ENCODE measurements at regions not wholly inside any gene's neighbourhood (a gene's known extent, or its start where the extent isn't known, plus 50 kb on each side); places are given as distances from the start of the nearest gene placed in this dataset.

DNA sequence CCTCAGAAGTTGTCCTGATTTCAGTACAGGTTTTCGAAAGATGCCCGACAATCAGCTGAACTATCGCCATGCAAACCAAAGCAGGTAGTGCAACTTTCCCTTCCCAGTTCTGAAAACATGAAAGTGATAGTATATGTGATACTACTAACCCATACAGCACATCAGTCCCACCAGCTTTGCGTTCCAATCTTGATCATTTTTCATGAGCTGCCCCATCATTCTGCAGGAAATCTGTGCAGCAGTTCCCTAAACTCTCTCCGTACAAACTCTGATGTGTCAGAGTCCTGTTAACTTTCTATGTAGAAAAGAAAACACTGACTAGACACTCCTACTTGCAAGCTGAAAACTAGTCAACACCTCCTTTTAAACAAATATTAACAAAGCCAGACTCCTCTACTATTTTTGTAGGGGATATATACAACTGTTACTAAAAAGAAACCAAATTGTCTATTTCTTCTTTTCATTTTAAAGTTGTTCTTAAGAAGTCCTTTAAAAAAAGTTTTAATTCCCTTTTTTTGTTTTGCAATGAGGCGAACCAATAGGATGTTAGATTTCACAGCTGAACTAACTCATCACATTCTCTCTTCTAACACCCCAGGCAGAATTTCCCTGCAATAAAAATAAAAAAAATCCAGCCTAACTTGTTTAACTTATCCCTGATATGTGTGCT lies 99.6 kb upstream of the DST start:
- Mint-ChIP-seq H3K4me1 (ENCODE audit: low read depth) (no peaks in the 10 kb centered on the region), H3K36me3 (ENCODE audit: low read depth) (no peaks in the 10 kb centered on the region), H3K9me3 (no peaks in the 10 kb centered on the region), H3K27ac (no peak overlapping the region), H3K4me3 (no peak overlapping the region), H3K27me3 (peaks cover 4% of the 10 kb centered on the region)
- no peak overlapping the region for H3K4me3 ChIP-seq (ENCODE audit: low read length)
- DNase-seq (no peak), ATAC-seq (ENCODE audit: poor library complexity) (no peak)
- POLR2A ChIA-PET = no interaction called here
- CTCF ChIA-PET = no interaction called here
- H3K27me3 ChIP-seq (ENCODE audit: control insufficient read depth in 1 of 2, insufficient read depth in 2 of 2, low read length in 2 of 2) = no peaks in the 10 kb centered on the region
- intact Hi-C loops (cut with DNase I, micrococcal nuclease) = no loop called here
- H3K27ac ChIP-seq (ENCODE audit: low read depth in 1 of 2, low read length in 2 of 2) = no peak overlapping the region
- H3K36me3 ChIP-seq (ENCODE audit: insufficient read depth, low read length) = no peaks in the 10 kb centered on the region
- H3K4me1 ChIP-seq (ENCODE audit: insufficient read depth, low read length) = no peaks in the 10 kb centered on the region
- H3K9me3 ChIP-seq (ENCODE audit: control insufficient read depth in 1 of 2, insufficient read depth in 1 of 2, low read length in 2 of 2) = peaks cover 0 to 3% of the 10 kb centered on the region in 2 experiments
- TF ChIP-seq, protein P1, sequence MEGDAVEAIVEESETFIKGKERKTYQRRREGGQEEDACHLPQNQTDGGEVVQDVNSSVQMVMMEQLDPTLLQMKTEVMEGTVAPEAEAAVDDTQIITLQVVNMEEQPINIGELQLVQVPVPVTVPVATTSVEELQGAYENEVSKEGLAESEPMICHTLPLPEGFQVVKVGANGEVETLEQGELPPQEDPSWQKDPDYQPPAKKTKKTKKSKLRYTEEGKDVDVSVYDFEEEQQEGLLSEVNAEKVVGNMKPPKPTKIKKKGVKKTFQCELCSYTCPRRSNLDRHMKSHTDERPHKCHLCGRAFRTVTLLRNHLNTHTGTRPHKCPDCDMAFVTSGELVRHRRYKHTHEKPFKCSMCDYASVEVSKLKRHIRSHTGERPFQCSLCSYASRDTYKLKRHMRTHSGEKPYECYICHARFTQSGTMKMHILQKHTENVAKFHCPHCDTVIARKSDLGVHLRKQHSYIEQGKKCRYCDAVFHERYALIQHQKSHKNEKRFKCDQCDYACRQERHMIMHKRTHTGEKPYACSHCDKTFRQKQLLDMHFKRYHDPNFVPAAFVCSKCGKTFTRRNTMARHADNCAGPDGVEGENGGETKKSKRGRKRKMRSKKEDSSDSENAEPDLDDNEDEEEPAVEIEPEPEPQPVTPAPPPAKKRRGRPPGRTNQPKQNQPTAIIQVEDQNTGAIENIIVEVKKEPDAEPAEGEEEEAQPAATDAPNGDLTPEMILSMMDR (IDR thresholded peaks at IDR 0.05) = no peak

DNA sequence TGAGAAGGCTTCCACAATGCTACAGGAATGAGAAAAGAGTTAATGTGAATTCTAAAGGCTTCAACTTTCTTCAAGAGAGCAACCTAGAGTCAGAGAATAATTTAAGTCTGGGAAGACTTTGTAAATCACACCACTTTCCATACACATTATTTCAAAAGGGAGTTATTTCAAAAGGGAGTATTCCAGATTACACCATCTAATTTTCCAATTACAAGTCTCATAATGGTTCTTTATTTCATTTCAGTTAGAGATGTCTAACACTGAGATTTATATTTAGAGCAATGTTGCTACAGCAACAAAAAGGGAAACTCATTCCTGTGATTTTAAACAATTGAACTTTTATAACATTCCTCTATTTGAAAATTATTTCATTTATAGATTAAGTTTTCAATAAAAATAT lies 98.8 kb upstream of the DST start:
- H3K36me3 ChIP-seq (ENCODE audit: insufficient read depth, low read length) = no peaks in the 10 kb centered on the region
- DNase-seq (no peak), ATAC-seq (ENCODE audit: poor library complexity) (no peak)
- no peaks in the 10 kb centered on the region for H3K4me1 ChIP-seq (ENCODE audit: insufficient read depth, low read length)
- Mint-ChIP-seq H3K27ac (no peak overlapping the region), H3K9me3 (no peaks in the 10 kb centered on the region), H3K36me3 (ENCODE audit: low read depth) (no peaks in the 10 kb centered on the region), H3K27me3 (peaks cover 4% of the 10 kb centered on the region), H3K4me3 (no peak overlapping the region), H3K4me1 (ENCODE audit: low read depth) (no peaks in the 10 kb centered on the region)
- no peak overlapping the region for H3K4me3 ChIP-seq (ENCODE audit: low read length)
- intact Hi-C loops (cut with DNase I, micrococcal nuclease) = no loop called here
- H3K27ac ChIP-seq (ENCODE audit: low read depth in 1 of 2, low read length in 2 of 2) = no peak overlapping the region
- ChIA-PET POLR2A (interaction anchor here (0.6 kb wide), 1 partner anchor 32 kb away, joined by 3 read pairs; no protein-coding TSS in a partner anchor), CTCF (no interaction called here)
- H3K27me3 ChIP-seq (ENCODE audit: control insufficient read depth in 1 of 2, insufficient read depth in 2 of 2, low read length in 2 of 2) = no peaks in the 10 kb centered on the region
- H3K9me3 ChIP-seq (ENCODE audit: control insufficient read depth in 1 of 2, insufficient read depth in 1 of 2, low read length in 2 of 2) = peaks cover 0 to 3% of the 10 kb centered on the region in 2 experiments
- TF ChIP-seq, protein P1 (IDR thresholded peaks at IDR 0.05) = no peak

DNA sequence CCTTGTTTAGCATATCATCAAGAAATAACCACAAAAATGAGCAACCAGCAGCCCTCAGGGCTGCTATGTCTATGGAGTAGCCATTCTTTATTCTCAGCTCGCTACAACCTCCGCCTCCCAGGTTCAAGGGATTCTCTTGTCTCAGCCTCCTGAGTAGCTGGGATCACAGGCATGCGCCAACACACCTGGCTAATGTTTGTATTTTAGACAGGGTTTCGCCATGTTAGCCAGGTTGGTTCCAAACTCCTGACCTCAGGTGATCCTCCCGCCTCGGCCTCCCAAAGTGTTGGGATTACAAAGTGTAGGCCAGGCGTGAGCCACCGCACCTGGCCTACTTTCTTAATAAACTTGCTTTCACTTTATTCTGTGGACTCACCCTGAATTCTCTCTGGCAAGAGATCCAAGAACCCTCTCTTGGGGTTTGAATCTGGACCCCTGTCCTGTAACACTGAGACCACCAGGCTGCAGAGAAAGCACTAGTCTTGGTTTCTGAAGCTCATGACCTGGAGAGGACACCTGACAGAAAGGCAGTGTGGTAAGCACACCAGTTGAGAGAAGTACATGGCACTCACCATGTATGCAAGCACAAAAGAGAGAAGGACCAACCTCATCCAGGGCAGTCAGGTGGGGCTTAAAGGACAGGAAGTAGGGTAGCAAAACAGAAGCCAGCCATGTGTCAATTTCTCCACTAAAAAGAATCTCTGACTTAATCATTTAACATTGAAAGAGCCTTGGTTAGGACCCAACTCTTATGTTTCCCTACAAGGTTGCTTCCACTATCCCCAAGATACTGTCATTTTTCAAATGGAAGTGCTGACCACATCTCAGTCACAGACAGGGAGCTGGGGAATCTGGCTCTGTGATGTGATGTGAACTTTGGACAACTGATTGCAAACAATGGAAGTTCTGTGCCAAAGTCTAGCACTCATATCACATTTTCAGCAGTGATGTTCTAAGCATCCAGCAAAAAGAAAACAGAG lies 97.4 kb upstream of the DST start:
- Histone ChIP-seq H3K9me3 (ENCODE audit: control insufficient read depth in 1 of 2, insufficient read depth in 1 of 2, low read length in 2 of 2) (peaks cover 0 to 3% of the 10 kb centered on the region in 2 experiments), H3K4me1 (ENCODE audit: insufficient read depth, low read length) (no peaks in the 10 kb centered on the region), H3K36me3 (ENCODE audit: insufficient read depth, low read length) (no peaks in the 10 kb centered on the region), H3K4me3 (ENCODE audit: low read length) (no peak overlapping the region), H3K27ac (ENCODE audit: low read depth in 1 of 2, low read length in 2 of 2) (no peak overlapping the region), H3K27me3 (ENCODE audit: control insufficient read depth in 1 of 2, insufficient read depth in 2 of 2, low read length in 2 of 2) (no peaks in the 10 kb centered on the region)
- Mint-ChIP-seq H3K4me3 (no peak overlapping the region), H3K9me3 (no peaks in the 10 kb centered on the region), H3K4me1 (ENCODE audit: low read depth) (no peaks in the 10 kb centered on the region), H3K27me3 (peaks cover 4% of the 10 kb centered on the region), H3K27ac (no peak overlapping the region), H3K36me3 (ENCODE audit: low read depth) (no peaks in the 10 kb centered on the region)
- ATAC-seq (ENCODE audit: poor library complexity) (no peak), DNase-seq (no peak)
- POLR2A ChIA-PET = no interaction called here
- intact Hi-C loops (cut with DNase I, micrococcal nuclease) = no loop called here
- CTCF ChIA-PET = no interaction called here
- TF ChIP-seq, protein P1 (IDR thresholded peaks at IDR 0.05) = no peak
